ENCODE measurements at regions not wholly inside any gene's neighbourhood (a gene's known extent, or its start where the extent isn't known, plus 50 kb on each side); places are given as distances from the start of the nearest gene placed in this dataset.

- no peak for TF ChIP-seq CTCF (conservative IDR thresholded peaks at IDR 0.05; ENCODE audit: low read depth in 2 of 2)
- TF ChIP-seq JUNB (IDR thresholded peaks at IDR 0.05; ENCODE audit: unreplicated experiment): no peak
Measured at GRCh38 chr2:156959481-156959880, 298.0 kb upstream of the GALNT5 start (continued).

GRCh38 chr2:156982615-156983014, 274.9 kb upstream of the GALNT5 start:
- Histone ChIP-seq H3F3A (replicated peaks; ENCODE audit: low read depth) (no peaks in the 10 kb centered on the region), H3K27me3 (ENCODE audit: insufficient read depth) (no peaks in the 10 kb centered on the region), H3K27ac (ENCODE audit: low read depth) (no peak overlapping the region), H3K4me2 (no peak overlapping the region), H3K79me2 (replicated peaks; ENCODE audit: insufficient read depth) (no peaks in the 10 kb centered on the region), H3K4me1 (ENCODE audit: insufficient read depth) (no peaks in the 10 kb centered on the region), H3K4me3 (no peak overlapping the region), H4K20me1 (replicated peaks; ENCODE audit: insufficient read depth) (no peaks in the 10 kb centered on the region), H3K36me3 (ENCODE audit: insufficient read depth) (no peaks in the 10 kb centered on the region), H3K9me2 (ENCODE audit: insufficient read depth) (no peaks in the 10 kb centered on the region), H2AFZ (no peak overlapping the region)
- no peaks in the 10 kb centered on the region for H3K9me3 Mint-ChIP-seq
- no peak overlapping the region for H3K4me3 Mint-ChIP-seq
- peaks cover 2% of the 10 kb centered on the region for H3K27me3 Mint-ChIP-seq (ENCODE audit: insufficient read depth, low read depth, poor library complexity)
- no peak for DNase-seq (ENCODE audit: low spot score)
- no peak overlapping the region for H3K27ac Mint-ChIP-seq
- no peak for ATAC-seq
- H3K36me3 Mint-ChIP-seq (ENCODE audit: low read depth): no peaks in the 10 kb centered on the region
- H3K4me1 Mint-ChIP-seq: no peaks in the 10 kb centered on the region
- TF ChIP-seq EZH2phosphoT487 (IDR thresholded peaks at IDR 0.05; ENCODE audit: unreplicated experiment) (no peak), ETS1 (IDR thresholded peaks at IDR 0.05) (no peak), ZNF462 (CRISPR knock-in tag; IDR thresholded peaks at IDR 0.05) (no peak), JUNB (IDR thresholded peaks at IDR 0.05; ENCODE audit: unreplicated experiment) (no peak), CREB1 (CRISPR knock-in tag; IDR thresholded peaks at IDR 0.05; ENCODE audit: low read depth) (no peak), POLR2AphosphoS5 (IDR thresholded peaks at IDR 0.05; ENCODE audit: low read depth) (no peak), ZNF114 (CRISPR knock-in tag; IDR thresholded peaks at IDR 0.05) (no peak), NANOG (IDR thresholded peaks at IDR 0.05; ENCODE audit: borderline replicate concordance) (no peak), STAT1 (IDR thresholded peaks at IDR 0.05; ENCODE audit: unreplicated experiment) (no peak), REST (IDR thresholded peaks at IDR 0.05; ENCODE audit: unreplicated experiment) (no peak), CTCF (conservative IDR thresholded peaks at IDR 0.05; ENCODE audit: low read depth in 2 of 2) (no peak)
